Aorta (tissue), 5 donors: ENCODE measurements at regions not wholly inside any gene's neighbourhood (a gene's known extent, or its start where the extent isn't known, plus 50 kb on each side); places are given as distances from the start of the nearest gene placed in this dataset.
"Not testable (repeated sequence)": the region's sequence is repeated elsewhere in the genome, so short reads cannot be mapped to it uniquely, and the experiment has no call there.

Experiments used
- ATAC-seq: fragments of 200-7000 bp; cut with Tn5 transposase; one replicate; pipeline ENCODE4 v1.9.1; 2022; ENCODE audit warnings: moderate library complexity; ENCODE audit not compliant: low FRiP score
- DNase-seq, 2 donors: peaks; one replicate each; pipeline ENCODE4 v3.0.0-alpha.2; 2020
- H3K27ac ChIP-seq, 2 donors: one replicate each; pipeline ENCODE4 v1.5.1; 2013; ENCODE audit warnings: low read length in 2 of 2, mild to moderate bottlenecking in 2 of 2, moderate library complexity in 2 of 2, control low read depth in 1 of 2, inconsistent platforms in 1 of 2, low read depth in 1 of 2
- H3K27me3 ChIP-seq, 2 donors: one replicate each; pipeline ENCODE4 v1.6.1; 2013; ENCODE audit warnings: control low read depth in 1 of 2, low read length in 1 of 2, mild to moderate bottlenecking in 1 of 2, moderate library complexity in 1 of 2; ENCODE audit not compliant: insufficient read depth in 2 of 2, control insufficient read depth in 1 of 2
- H3K36me3 ChIP-seq, 2 donors: one replicate each; pipeline ENCODE4 v1.6.1; 2013; ENCODE audit warnings: control low read depth in 1 of 2, low read length in 1 of 2, mild to moderate bottlenecking in 1 of 2; ENCODE audit not compliant: insufficient read depth in 2 of 2, control insufficient read depth in 1 of 2
- H3K4me1 ChIP-seq, 2 donors: one replicate each; pipeline ENCODE4 v1.6.1; 2013; ENCODE audit warnings: low read length in 2 of 2, control low read depth in 1 of 2, mild to moderate bottlenecking in 1 of 2, moderate library complexity in 1 of 2; ENCODE audit not compliant: insufficient read depth in 2 of 2, control insufficient read depth in 1 of 2
- H3K4me3 ChIP-seq, 2 donors: one replicate each; pipeline ENCODE4 v1.5.1; 2013; ENCODE audit warnings: low read length in 2 of 2, control low read depth in 1 of 2, mild to moderate bottlenecking in 1 of 2
- H3K9me3 ChIP-seq: one replicate; pipeline ENCODE4 v1.6.1; 2013; ENCODE audit warnings: mild to moderate bottlenecking, low read length; ENCODE audit not compliant: control insufficient read depth
- WGBS, 2 donors: extraction: QIAGEN DNeasy Blood & Tissue Kit; methylation state at CpG; one replicate each; pipeline ENCODE4 v1.1.7; 2013; 5-methylcytosine and 5-hydroxymethylcytosine counted together
- intact Hi-C, 2 donors: fragments of 100-400 bp; cut with DNase I; formaldehyde crosslinking; loops; one replicate each; pipeline versions ENCODE4 v1.14.2 to v1.15.0; 2022
- donor health status: healthy with polysubstance abuse.
- donor health status: Bipolar disorder and iron deficiency.
- donor health status: DM: no; HTN: no; CAD: no.
- donor health status: DM: no; HTN: no; CAD: no.
- donor health status: DM: yes; HTN: yes; CAD: no.

- no peaks in the 10 kb centered on the region for H3K36me3 ChIP-seq
- H3K27ac ChIP-seq = no peak overlapping the region
- no peak overlapping the region for H3K4me3 ChIP-seq
- no peaks in the 10 kb centered on the region for H3K9me3 ChIP-seq
- WGBS, 2 donors = 94 to 96% methylated on average over 4 of the region's 4 CpGs
- DNase-seq = no peak
- intact Hi-C loops = loop anchor here in 1 of 2 donors (10.0 kb wide), 1 partner anchor 118 kb away; no protein-coding TSS in a partner anchor
- no peaks in the 10 kb centered on the region for H3K27me3 ChIP-seq
- no peaks in the 10 kb centered on the region for H3K4me1 ChIP-seq
- no peak for ATAC-seq
Observed at GRCh38 chr5:154686490-154686889, 68.7 kb upstream of the LARP1 start.

GRCh38 chr5:154683101-154683880 is 71.9 kb upstream of the LARP1 start:
- Histone ChIP-seq H3K4me3 (peak overlapping the region in 1 of 2 donors; percentile 36), H3K9me3 (no peaks in the 10 kb centered on the region), H3K4me1 (no peaks in the 10 kb centered on the region), H3K36me3 (no peaks in the 10 kb centered on the region), H3K27ac (peak overlapping the region in 1 of 2 donors; percentile 34), H3K27me3 (no peaks in the 10 kb centered on the region)
- DNase-seq (no peak), ATAC-seq (no peak)
- intact Hi-C loops = loop anchor here (2.0 to 10.0 kb wide), 3 partner anchors 74 to 174 kb away; partner anchors contain the start of gene LARP1 (in 2 of the 2)
- 16 to 17% methylated on average over 16 of the region's 16 CpGs for WGBS, 2 donors

- Histone ChIP-seq H3K4me3 (no peak overlapping the region), H3K9me3 (no peaks in the 10 kb centered on the region), H3K27me3 (no peaks in the 10 kb centered on the region), H3K36me3 (no peaks in the 10 kb centered on the region), H3K4me1 (no peaks in the 10 kb centered on the region), H3K27ac (no peak overlapping the region)
- DNase-seq = no peak
- no peak for ATAC-seq
- WGBS, 2 donors = 71 to 73% methylated on average over 4 of the region's 4 CpGs
- intact Hi-C loops = no loop called here
Observed at GRCh38 chr5:154679501-154679900, 75.7 kb upstream of the LARP1 start.

GRCh38 chr5:154677921-154678320 is 77.3 kb upstream of the LARP1 start:
- peaks cover 1% of the 10 kb centered on the region for H3K9me3 ChIP-seq
- DNase-seq = no peak
- H3K36me3 ChIP-seq = no peaks in the 10 kb centered on the region
- no peak overlapping the region for H3K27ac ChIP-seq
- H3K4me3 ChIP-seq = no peak overlapping the region
- intact Hi-C loops = no loop called here
- WGBS, 2 donors = 23 to 31% methylated on average over 2 of the region's 2 CpGs
- H3K27me3 ChIP-seq = no peaks in the 10 kb centered on the region
- H3K4me1 ChIP-seq = no peaks in the 10 kb centered on the region
- no peak for ATAC-seq

GRCh38 chr5:154676508-154676907 is 78.7 kb upstream of the LARP1 start:
- intact Hi-C loops = no loop called here
- Histone ChIP-seq H3K36me3 (no peaks in the 10 kb centered on the region), H3K27me3 (no peaks in the 10 kb centered on the region), H3K4me1 (no peaks in the 10 kb centered on the region), H3K4me3 (no peak overlapping the region), H3K27ac (no peak overlapping the region), H3K9me3 (peaks cover 1% of the 10 kb centered on the region)
- ATAC-seq = no peak
- DNase-seq = no peak
- 84 to 91% methylated on average over 1 of the region's 1 CpG for WGBS, 2 donors

- WGBS, 2 donors = 75 to 87% methylated on average over 2 of the region's 2 CpGs
- DNase-seq (no peak), ATAC-seq (no peak)
- Histone ChIP-seq H3K4me3 (no peak overlapping the region), H3K27me3 (no peaks in the 10 kb centered on the region), H3K27ac (no peak overlapping the region), H3K4me1 (no peaks in the 10 kb centered on the region), H3K9me3 (peaks cover 1% of the 10 kb centered on the region), H3K36me3 (no peaks in the 10 kb centered on the region)
- intact Hi-C loops = no loop called here
Observed at GRCh38 chr5:154674029-154674428, 81.1 kb upstream of the LARP1 start.

GRCh38 chr5:154673506-154673905 is 81.7 kb upstream of the LARP1 start:
- ATAC-seq = no peak

GRCh38 chr5:154669913-154670312 is 85.3 kb upstream of the LARP1 start:
- H3K4me1 ChIP-seq, DNase-seq, H3K4me3 ChIP-seq, H3K9me3 ChIP-seq, intact Hi-C loops, H3K36me3 ChIP-seq, H3K27me3 ChIP-seq, H3K27ac ChIP-seq, ATAC-seq: not testable (repeated sequence)
- 92 to 95% methylated on average over 8 of the region's 8 CpGs for WGBS, 2 donors

More at GRCh38 chr5:154673506-154673905, 81.7 kb upstream of the LARP1 start:
- Histone ChIP-seq H3K9me3 (peaks cover 2% of the 10 kb centered on the region), H3K36me3 (no peaks in the 10 kb centered on the region), H3K27me3 (no peaks in the 10 kb centered on the region), H3K4me3 (no peak overlapping the region), H3K27ac (no peak overlapping the region), H3K4me1 (no peaks in the 10 kb centered on the region)
- DNase-seq = no peak
- intact Hi-C loops = no loop called here
- WGBS, 2 donors = 70 to 71% methylated on average over 4 of the region's 4 CpGs

GRCh38 chr5:154669402-154669801 is 85.8 kb upstream of the LARP1 start:
- 93 to 94% methylated on average over 7 of the region's 7 CpGs for WGBS, 2 donors
- ATAC-seq = no peak
- Histone ChIP-seq H3K27me3 (no peaks in the 10 kb centered on the region), H3K4me1 (no peaks in the 10 kb centered on the region), H3K9me3 (peaks cover 8% of the 10 kb centered on the region), H3K27ac (no peak overlapping the region), H3K4me3 (no peak overlapping the region), H3K36me3 (no peaks in the 10 kb centered on the region)
- DNase-seq = no peak
- intact Hi-C loops = no loop called here
